GM12875 (cell line): ENCODE measurements at regions not wholly inside any gene's neighbourhood (a gene's known extent, or its start where the extent isn't known, plus 50 kb on each side); places are given as distances from the start of the nearest gene placed in this dataset.

Experiments
- H3K4me3 ChIP-seq: one replicate; pipeline ENCODE4 v1.5.1; 2011; ENCODE audit warnings: low read depth, low read length, control low read depth
- CTCF ChIP-seq: IDR thresholded peaks from 2 replicates; pipeline ENCODE4 v1.5.1; 2011; ENCODE audit warnings: low read depth, mild to moderate bottlenecking, control low read depth, inconsistent platforms, low read length, moderate library complexity, borderline replicate concordance; ENCODE audit not compliant: insufficient read depth

GRCh38 chr5:99315413-99316183 is 386.8 kb upstream of the CHD1 start:
- H3K4me3 ChIP-seq: no peak overlapping the region
- no peak for TF ChIP-seq CTCF

- H3K4me3 ChIP-seq: no peak overlapping the region
- TF ChIP-seq CTCF: no peak
Measured at GRCh38 chr5:99314721-99315120, 385.9 kb upstream of the CHD1 start.

- no peak overlapping the region for H3K4me3 ChIP-seq
- TF ChIP-seq CTCF: no peak
Measured at GRCh38 chr5:99308131-99308530, 379.3 kb upstream of the CHD1 start.

- no peak for TF ChIP-seq CTCF
- no peak overlapping the region for H3K4me3 ChIP-seq
Measured at GRCh38 chr5:99305045-99305580, 376.3 kb upstream of the CHD1 start.

- no peak overlapping the region for H3K4me3 ChIP-seq
- no peak for TF ChIP-seq CTCF
Measured at GRCh38 chr5:99285606-99286005, 356.8 kb upstream of the CHD1 start.

- no peak for TF ChIP-seq CTCF
- H3K4me3 ChIP-seq: no peak overlapping the region
Measured at GRCh38 chr5:99275128-99275527, 346.3 kb upstream of the CHD1 start.

GRCh38 chr5:99272576-99272975 is 343.8 kb upstream of the CHD1 start:
- TF ChIP-seq CTCF: no peak
- H3K4me3 ChIP-seq: no peak overlapping the region
